GM12891 (cell line): ENCODE measurements at regions not wholly inside any gene's neighbourhood (a gene's known extent, or its start where the extent isn't known, plus 50 kb on each side); places are given as distances from the start of the nearest gene placed in this dataset.

Source experiments
- PAX5 ChIP-seq: IDR thresholded peaks from 2 replicates; pipeline ENCODE4 v1.6.1; 2011; ENCODE audit warnings: low read length, moderate library complexity, mild to moderate bottlenecking; ENCODE audit not compliant: insufficient read depth, severe bottlenecking
- POLR2A ChIP-seq: IDR thresholded peaks from 2 replicates; pipeline ENCODE4 v1.6.1; 2011; ENCODE audit warnings: low read depth, low read length, control low read depth
- POLR2AphosphoS5 ChIP-seq: IDR thresholded peaks from 2 replicates; pipeline ENCODE4 v1.6.1; 2011; ENCODE audit warnings: low read depth, low read length, control low read depth
- TAF1 ChIP-seq: IDR thresholded peaks from 2 replicates; pipeline ENCODE4 v1.6.1; 2011; ENCODE audit warnings: low read depth, low read length, control low read depth

DNA sequence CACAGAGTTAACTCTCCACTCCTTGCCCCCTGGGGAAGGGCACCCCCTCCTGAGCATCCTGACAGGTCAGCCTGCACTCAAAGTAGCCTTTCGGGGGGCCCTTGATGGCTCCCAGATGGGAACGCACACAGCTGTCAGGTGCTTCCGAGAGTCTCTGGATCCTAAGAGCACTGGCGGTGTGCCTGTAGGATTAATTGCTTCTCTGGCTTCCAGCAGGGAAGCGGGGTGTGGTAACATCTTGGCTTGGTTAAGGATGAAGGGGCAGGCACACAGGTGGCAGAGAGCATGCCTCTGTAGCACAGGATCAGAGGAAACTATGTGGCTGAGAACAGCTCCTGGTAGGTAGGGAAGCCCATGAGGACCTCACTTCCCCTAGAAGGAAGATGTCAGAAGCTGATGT, 199.8 kb downstream of the MIAT start:
- TF ChIP-seq POLR2AphosphoS5 (no peak), POLR2A (no peak), TAF1 (no peak), PAX5 (no peak)
